Psoas muscle (tissue), 7 donors: ENCODE measurements at regions not wholly inside any gene's neighbourhood (a gene's known extent, or its start where the extent isn't known, plus 50 kb on each side); places are given as distances from the start of the nearest gene placed in this dataset.

ENCODE experiments used
- ATAC-seq, 4 donors: fragments of 200-7000 bp; cut with Tn5 transposase; one replicate each; pipeline ENCODE4 v1.9.1; 2020; ENCODE audit warnings: moderate library complexity in 3 of 4, mild to moderate bottlenecking in 2 of 4
- DNase-seq, 2 donors: peaks; one replicate each; pipeline ENCODE4 v3.0.0-alpha.2; 2020
- H3K27ac ChIP-seq: fragments of 200-600 bp; one replicate; pipeline ENCODE4 v1.8.0; 2022
- H3K27me3 ChIP-seq, 3 donors: fragments of 200-600 bp in 1 of 3; one replicate each; pipeline versions ENCODE4 v1.6.1 to v1.8.0; 2013 to 2022; ENCODE audit warnings: low read length in 2 of 3, mild to moderate bottlenecking in 2 of 3, moderate library complexity in 1 of 3; ENCODE audit not compliant: insufficient read depth in 3 of 3
- H3K36me3 ChIP-seq, 2 donors: fragments of 200-600 bp in 1 of 2; one replicate each; pipeline versions ENCODE4 v1.6.1 to v1.8.0; 2013 to 2022; ENCODE audit warnings: low read depth in 1 of 2, mild to moderate bottlenecking in 1 of 2, moderate library complexity in 1 of 2; ENCODE audit not compliant: insufficient read depth in 1 of 2
- H3K4me1 ChIP-seq: fragments of 200-600 bp; one replicate; pipeline ENCODE4 v1.8.0; 2022
- H3K4me3 ChIP-seq: fragments of 200-600 bp; one replicate; pipeline ENCODE4 v1.8.0; 2022; ENCODE audit warnings: mild to moderate bottlenecking
- H3K9me3 ChIP-seq: fragments of 200-600 bp; one replicate; pipeline ENCODE4 v1.8.0; 2022
- CTCF ChIP-seq: fragments of 200-600 bp; IDR thresholded peaks from one replicate; pipeline ENCODE4 v1.8.0; 2022; ENCODE audit warnings: antibody characterized with exemption
- WGBS, 3 donors: extraction: QIAGEN DNeasy Blood & Tissue Kit; methylation state at CpG; one replicate each; pipeline versions ENCODE4 v1.1.6 to v1.1.7; 2013; 5-methylcytosine and 5-hydroxymethylcytosine counted together
- intact Hi-C, 2 donors: fragments of 100-400 bp; cut with DNase I; formaldehyde crosslinking; loops; one replicate each; pipeline versions ENCODE4 v1.11.0 to v1.14.2; 2022
- donor health status: healthy with polysubstance abuse.
- donor health status: DM: no; HTN: no; CAD: no; lungs with moderate emphysema.
- donor health status: Bipolar disorder and iron deficiency.
- donor health status: healthy.
- donor health status: DM: yes; HTN: yes; CAD: no.
- donor health status: DM: no; HTN: no; CAD: no.
- donor health status: DM: yes; HTN: yes; CAD: no.

- no peak for TF ChIP-seq CTCF
- Histone ChIP-seq H3K27ac (no peak overlapping the region), H3K36me3 (no peaks in the 10 kb centered on the region), H3K9me3 (no peaks in the 10 kb centered on the region), H3K27me3 (no peaks in the 10 kb centered on the region), H3K4me3 (no peak overlapping the region), H3K4me1 (no peaks in the 10 kb centered on the region)
- ATAC-seq: no peak
- DNase-seq: no peak
- intact Hi-C loops: no loop called here
- 33 to 78% (median 54%) methylated on average over 1 of the region's 1 CpG for WGBS, 3 donors
These were observed 189.4 kb upstream of the MTPN start for GRCh38 chr7:136166521-136166920.

GRCh38 chr7:136163340-136163801, 186.2 kb upstream of the MTPN start:
- WGBS, 3 donors: 91 to 95% (median 93%) methylated on average over 4 of the region's 4 CpGs
- ATAC-seq: no peak
- H3K9me3 ChIP-seq: no peaks in the 10 kb centered on the region
- intact Hi-C loops: no loop called here
- no peak overlapping the region for H3K27ac ChIP-seq
- H3K4me3 ChIP-seq: no peak overlapping the region
- no peaks in the 10 kb centered on the region for H3K27me3 ChIP-seq
- no peaks in the 10 kb centered on the region for H3K4me1 ChIP-seq
- TF ChIP-seq CTCF: no peak
- no peak for DNase-seq
- H3K36me3 ChIP-seq: no peaks in the 10 kb centered on the region

DNA sequence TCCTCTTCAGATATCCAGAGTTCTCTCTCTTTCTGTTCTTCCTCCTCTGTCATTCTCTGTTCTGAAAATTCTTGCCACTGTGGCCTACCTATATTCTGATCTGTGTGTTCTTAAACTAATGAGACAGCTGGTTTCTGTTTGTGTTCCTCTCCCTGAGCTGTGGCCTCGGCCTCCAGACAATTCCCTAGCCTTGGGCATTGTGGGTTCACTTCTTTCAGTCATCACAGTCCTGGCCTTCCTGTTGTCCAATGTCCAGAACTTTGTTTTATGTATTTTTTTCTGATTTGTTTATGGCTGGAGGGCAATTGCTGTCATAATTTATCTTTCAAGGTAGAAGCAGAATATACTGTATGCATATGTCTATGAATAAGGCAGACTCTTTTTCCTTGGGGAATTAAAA, 173.2 kb upstream of the MTPN start:
- no peaks in the 10 kb centered on the region for H3K36me3 ChIP-seq
- no peak overlapping the region for H3K27ac ChIP-seq
- no peaks in the 10 kb centered on the region for H3K4me1 ChIP-seq
- H3K9me3 ChIP-seq: no peaks in the 10 kb centered on the region
- ATAC-seq (no peak), DNase-seq (no peak)
- no peaks in the 10 kb centered on the region for H3K27me3 ChIP-seq
- no peak overlapping the region for H3K4me3 ChIP-seq
- TF ChIP-seq CTCF: no peak
- intact Hi-C loops: no loop called here
- 41 to 61% (median 50%) methylated on average over 1 of the region's 1 CpG for WGBS, 3 donors

- Histone ChIP-seq H3K27ac (no peak overlapping the region), H3K36me3 (no peaks in the 10 kb centered on the region), H3K4me3 (no peak overlapping the region), H3K9me3 (no peaks in the 10 kb centered on the region), H3K4me1 (no peaks in the 10 kb centered on the region), H3K27me3 (no peaks in the 10 kb centered on the region)
- no peak for ATAC-seq
- 86 to 87% (median 86%) methylated on average over 5 of the region's 5 CpGs for WGBS, 3 donors
- DNase-seq: no peak
- no peak for TF ChIP-seq CTCF
- intact Hi-C loops: no loop called here
These were observed 171.8 kb upstream of the MTPN start for GRCh38 chr7:136148920-136149319.

- H3K4me1 ChIP-seq: no peaks in the 10 kb centered on the region
- no peaks in the 10 kb centered on the region for H3K27me3 ChIP-seq
- no peak overlapping the region for H3K27ac ChIP-seq
- no peak for TF ChIP-seq CTCF
- no peaks in the 10 kb centered on the region for H3K9me3 ChIP-seq
- H3K4me3 ChIP-seq: no peak overlapping the region
- ATAC-seq (no peak), DNase-seq (no peak)
- intact Hi-C loops: no loop called here
- WGBS, 3 donors: 78 to 89% (median 89%) methylated on average over 1 of the region's 1 CpG
- no peaks in the 10 kb centered on the region for H3K36me3 ChIP-seq
These were observed 169.8 kb upstream of the MTPN start for GRCh38 chr7:136146925-136147324.
